GM21576 (cell line): ENCODE measurements at regions not wholly inside any gene's neighbourhood (a gene's known extent, or its start where the extent isn't known, plus 50 kb on each side); places are given as distances from the start of the nearest gene placed in this dataset.
"Not testable (repeated sequence)": the region's sequence is repeated elsewhere in the genome, so short reads cannot be mapped to it uniquely, and the experiment has no call there.

Experiments
- ATAC-seq: cut with Tn5 transposase; IDR thresholded peaks from one replicate; pipeline ENCODE4 v1.9.1; 2021; ENCODE audit warnings: mild to moderate bottlenecking, moderate library complexity; ENCODE audit not compliant: unreplicated experiment

GRCh38 chr21:35394049-35394448 lies 344.9 kb upstream of the RUNX1 start:
- no peak for ATAC-seq

GRCh38 chr21:35390013-35390776 lies 341.1 kb upstream of the RUNX1 start:
- ATAC-seq = no peak

- no peak for ATAC-seq
Measured at GRCh38 chr21:35386491-35387079, 337.5 kb upstream of the RUNX1 start.

GRCh38 chr21:35384375-35384774 lies 335.3 kb upstream of the RUNX1 start:
- ATAC-seq = no peak

GRCh38 chr21:35382696-35383095 lies 333.6 kb upstream of the RUNX1 start:
- ATAC-seq = no peak

DNA sequence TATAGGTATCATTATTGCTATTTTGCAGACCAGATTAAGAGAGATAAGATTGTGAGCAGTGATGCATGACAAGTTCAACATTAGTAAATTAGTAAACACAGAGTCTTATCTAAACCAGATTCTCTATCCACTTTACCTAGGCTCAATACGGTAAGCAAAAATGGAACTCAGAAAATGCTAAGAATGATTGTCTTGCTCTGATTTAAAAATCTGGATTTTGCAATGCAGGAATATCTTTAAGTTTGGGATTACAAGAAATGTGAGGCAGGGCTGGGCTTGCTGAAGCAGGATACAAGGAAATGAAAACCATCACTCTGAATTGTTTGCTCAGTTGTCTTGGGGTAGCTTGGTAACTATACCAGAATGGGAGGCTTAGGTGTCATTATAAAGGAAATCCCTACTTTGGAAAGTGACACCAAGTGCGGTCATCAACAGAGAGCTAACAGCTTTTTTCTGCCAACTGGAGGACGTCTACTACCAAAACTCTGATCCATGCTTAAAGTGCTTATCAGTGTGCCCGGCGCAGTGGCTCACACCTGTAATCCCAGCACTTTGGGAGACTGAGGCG lies 332.7 kb upstream of the RUNX1 start:
- ATAC-seq = no peak

- not testable (repeated sequence) for ATAC-seq
Measured at GRCh38 chr21:35380304-35380703, 331.2 kb upstream of the RUNX1 start.

DNA sequence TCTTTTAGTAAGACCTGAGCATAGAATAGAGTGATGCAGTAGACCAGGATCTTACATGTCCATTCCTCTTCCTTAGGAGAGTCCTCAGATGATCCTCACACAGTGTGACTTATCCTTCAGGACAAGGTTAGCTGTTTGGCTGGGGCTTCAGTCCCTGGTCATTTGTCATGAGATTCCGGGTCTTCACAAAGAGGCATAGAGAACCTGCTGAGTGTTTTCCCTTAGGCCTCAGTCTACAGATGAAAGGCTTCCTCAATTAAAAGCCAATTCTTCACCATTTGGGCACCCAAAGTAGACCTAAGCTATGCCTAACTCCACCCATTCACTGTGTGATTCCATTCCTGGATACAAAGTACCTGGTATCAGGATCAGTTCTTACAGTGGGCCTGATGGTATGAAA lies 329.8 kb upstream of the RUNX1 start:
- no peak for ATAC-seq

DNA sequence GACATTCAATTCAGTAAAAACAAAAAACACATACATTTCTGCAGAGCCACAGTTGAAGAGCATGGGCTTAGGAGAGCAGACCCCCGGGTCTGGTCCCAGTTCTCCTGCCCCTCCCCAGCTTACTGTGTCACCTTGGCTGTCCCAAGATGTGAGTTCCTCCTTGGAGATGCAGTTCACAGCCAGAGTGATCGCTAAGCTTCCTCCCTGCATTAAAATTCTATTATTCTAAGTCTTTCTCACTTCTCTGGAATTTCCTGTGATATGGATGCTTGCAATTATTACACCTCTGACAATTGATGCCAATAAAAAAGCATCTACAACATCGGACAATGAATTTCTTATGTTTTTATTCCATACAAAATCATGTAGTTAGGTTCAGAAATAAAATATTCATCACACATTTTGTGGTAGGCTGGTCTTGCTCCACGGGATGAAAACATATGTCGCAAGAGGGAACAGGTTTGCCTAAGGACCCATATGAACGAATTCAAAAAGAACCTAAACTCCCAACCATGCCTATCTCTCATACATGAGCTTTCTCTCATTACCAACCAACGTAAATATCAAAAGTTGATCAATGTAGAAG lies 328.5 kb upstream of the RUNX1 start:
- no peak for ATAC-seq

GRCh38 chr21:35376406-35377135 lies 327.5 kb upstream of the RUNX1 start:
- no peak for ATAC-seq

GRCh38 chr21:35375115-35375514 lies 326.0 kb upstream of the RUNX1 start:
- ATAC-seq = no peak

GRCh38 chr21:35373998-35374397 lies 324.9 kb upstream of the RUNX1 start:
- no peak for ATAC-seq

DNA sequence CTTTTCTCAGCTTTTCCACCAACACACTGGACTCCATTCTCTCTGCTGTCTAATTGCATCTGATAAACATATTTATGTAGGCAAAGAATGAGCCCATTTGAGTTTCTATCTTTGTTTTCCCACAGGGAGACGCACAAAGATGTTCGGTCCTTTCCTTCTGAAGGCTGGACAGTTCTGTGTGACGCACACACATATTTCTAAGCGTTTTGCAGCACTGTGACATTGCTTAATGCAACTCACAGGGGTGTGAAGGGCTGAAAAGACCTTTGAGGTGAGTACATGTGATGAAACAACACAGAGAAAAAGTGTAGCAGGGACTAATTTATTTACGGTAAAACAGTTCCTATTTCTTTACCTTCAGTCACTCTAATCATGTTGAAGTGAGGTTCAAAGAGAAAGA lies 323.1 kb upstream of the RUNX1 start:
- ATAC-seq = no peak

DNA sequence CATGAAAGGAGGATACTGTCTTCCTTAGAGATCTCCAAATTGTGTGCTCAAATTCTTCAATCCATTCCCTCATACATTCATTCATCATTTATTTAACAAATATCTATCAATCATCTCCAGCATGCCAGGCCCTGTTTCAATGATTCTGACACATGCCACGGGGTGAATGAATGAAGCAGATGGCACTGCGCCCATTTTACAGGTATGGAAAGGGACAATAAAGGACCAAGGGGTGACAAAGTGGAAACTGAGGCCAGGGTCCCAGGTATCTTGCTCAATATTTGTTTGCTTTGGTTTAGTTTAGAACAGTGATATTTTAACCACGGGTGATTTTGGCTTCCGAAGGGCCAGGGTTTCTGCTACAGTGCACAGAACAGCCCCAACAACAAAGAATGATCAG lies 321.6 kb upstream of the RUNX1 start:
- ATAC-seq = no peak

- ATAC-seq = no peak
Measured at GRCh38 chr21:35370071-35370470, 321.0 kb upstream of the RUNX1 start.

GRCh38 chr21:35368326-35368725 lies 319.2 kb upstream of the RUNX1 start:
- ATAC-seq = no peak

GRCh38 chr21:35367553-35367952 lies 318.5 kb upstream of the RUNX1 start:
- no peak for ATAC-seq

DNA sequence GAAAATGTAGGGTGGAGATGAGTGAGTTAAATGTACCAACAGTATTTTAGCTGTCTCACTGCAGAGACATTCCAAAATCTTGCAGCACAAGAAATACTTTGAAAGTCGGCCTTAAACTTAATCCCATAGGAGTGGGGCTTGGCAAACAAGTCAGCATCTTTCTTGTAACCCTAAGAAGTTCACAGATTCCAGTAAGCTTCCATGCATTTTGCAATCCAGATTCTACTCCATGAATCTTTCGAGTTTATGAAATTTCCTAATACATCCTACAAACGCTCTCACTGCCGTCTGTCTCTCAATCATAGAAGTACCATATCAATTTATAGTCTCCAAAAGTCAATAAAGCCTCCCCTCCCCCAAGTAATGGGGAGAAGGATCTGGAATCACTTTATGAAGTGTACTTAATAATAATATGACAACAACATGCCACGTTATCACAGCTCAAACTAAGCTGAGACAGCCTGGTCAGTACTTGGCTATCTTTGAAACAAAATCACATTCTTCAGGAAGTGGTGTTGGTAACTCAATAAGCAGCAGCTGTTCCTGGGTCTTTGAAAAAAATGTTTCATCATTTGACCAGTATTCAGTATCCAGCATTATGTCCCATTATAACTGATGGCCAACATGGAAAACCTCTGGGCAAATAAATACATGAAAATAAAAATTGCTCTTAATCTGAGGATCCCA lies 317.4 kb upstream of the RUNX1 start:
- ATAC-seq = no peak

DNA sequence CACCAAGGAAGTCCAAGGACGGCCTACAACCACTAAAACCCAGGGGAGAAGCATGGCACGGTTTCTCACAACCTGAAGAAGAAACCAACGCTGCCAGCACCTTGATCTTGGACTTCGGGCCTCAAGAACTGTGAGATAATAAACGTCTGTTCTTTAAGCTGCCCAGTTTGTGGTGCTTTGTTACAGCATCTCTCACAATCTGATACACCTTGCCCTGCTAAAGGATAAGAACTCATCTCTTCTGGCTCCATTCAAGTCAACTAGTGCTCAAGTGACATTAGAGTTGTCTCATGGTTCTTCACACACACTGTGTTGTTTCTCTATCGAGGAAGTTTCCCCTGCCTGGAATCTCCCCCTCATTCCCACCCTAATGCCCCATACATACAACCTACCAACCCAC lies 314.4 kb upstream of the RUNX1 start:
- ATAC-seq = no peak

DNA sequence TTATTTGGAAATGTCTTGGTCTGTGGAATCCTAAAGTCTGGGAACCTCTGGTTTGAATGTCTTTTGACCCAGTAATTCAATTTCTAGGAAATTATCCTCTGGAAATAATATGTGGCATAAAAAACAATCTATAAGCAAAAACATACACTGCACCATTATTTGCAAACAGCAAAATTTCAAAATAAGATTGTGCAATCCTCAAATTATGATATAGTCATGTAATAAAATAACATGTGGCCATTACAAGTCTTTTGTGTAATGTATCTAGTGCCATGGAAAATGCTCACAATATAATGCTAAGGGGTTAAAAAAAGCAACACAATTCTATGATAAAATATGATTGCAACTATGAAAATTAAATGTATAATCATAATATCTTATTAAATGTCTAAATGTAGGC lies 312.9 kb upstream of the RUNX1 start:
- ATAC-seq = no peak
